HUES6 (cell line): ENCODE measurements at regions not wholly inside any gene's neighbourhood (a gene's known extent, or its start where the extent isn't known, plus 50 kb on each side); places are given as distances from the start of the nearest gene placed in this dataset.

ENCODE experiments used
- H3K27ac ChIP-seq: 2 replicates; pipeline ENCODE4 v1.7.0; 2013; ENCODE audit warnings: low read depth, mild to moderate bottlenecking, low read length, inconsistent platforms
- H3K27me3 ChIP-seq: 2 replicates; pipeline ENCODE4 v1.6.1; 2013; ENCODE audit warnings: low read length; ENCODE audit not compliant: control insufficient read depth, insufficient read depth
- H3K36me3 ChIP-seq: 2 replicates; pipeline ENCODE4 v1.6.1; 2013; ENCODE audit warnings: low read length; ENCODE audit not compliant: control insufficient read depth, insufficient read depth
- H3K4me1 ChIP-seq: 2 replicates; pipeline ENCODE4 v1.6.1; 2013; ENCODE audit warnings: low read length; ENCODE audit not compliant: control insufficient read depth, insufficient read depth
- H3K4me3 ChIP-seq: 2 replicates; pipeline ENCODE4 v1.5.1; 2013; ENCODE audit warnings: low read depth, low read length
- H3K9ac ChIP-seq: one replicate; pipeline ENCODE4 v1.6.1; 2013; ENCODE audit warnings: mild to moderate bottlenecking, low read length
- H3K9me3 ChIP-seq: 2 replicates; pipeline ENCODE4 v1.6.1; 2013; ENCODE audit warnings: low read depth, low read length; ENCODE audit not compliant: control insufficient read depth, insufficient read depth

DNA sequence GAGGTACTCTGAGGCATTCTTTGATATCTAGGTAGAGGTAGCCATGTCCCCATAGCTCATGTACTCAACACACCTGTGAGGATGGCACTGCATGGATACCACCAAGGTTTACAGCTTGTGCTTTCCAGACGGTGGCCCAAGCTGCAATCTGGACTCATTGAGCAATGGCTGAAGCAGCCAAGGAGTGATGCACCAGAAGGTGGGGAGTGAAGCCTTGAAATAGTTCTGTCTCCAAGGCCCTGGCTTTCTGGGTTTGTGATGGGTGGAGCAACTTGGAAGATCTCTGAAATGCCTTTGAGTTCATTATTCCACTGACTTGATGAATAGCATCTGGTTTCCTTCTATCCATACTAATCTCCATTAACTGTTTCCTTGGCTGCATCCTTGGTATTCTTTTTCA is 290.0 kb upstream of the NOVA1 start:
- H3K4me3 ChIP-seq = no peak overlapping the region
- H3K9me3 ChIP-seq = no peaks in the 10 kb centered on the region; the same call in 1 of the 2 replicates
- no peak overlapping the region for H3K27ac ChIP-seq
- no peaks in the 10 kb centered on the region for H3K27me3 ChIP-seq
- H3K9ac ChIP-seq = no peak overlapping the region
- H3K4me1 ChIP-seq = no peaks in the 10 kb centered on the region
- H3K36me3 ChIP-seq = no peaks in the 10 kb centered on the region

DNA sequence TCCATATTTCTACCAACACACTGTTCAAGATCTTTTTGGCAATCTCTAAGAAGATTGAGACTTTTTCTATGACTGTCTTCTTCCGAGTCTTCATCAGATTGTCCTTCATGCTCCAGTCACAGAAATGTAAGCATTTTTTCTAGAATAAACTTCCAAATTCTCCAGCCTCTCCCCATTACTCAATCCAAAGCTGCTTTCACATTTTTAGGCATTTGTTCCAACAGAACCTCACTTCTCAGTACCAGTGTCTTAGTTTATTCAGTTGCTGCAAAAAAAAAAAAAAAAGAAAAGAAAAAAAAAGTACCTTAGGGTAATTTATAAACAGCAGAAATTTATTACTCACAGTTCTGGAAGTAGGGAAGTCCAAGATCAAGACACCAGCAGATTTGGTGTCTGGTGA is 290.8 kb upstream of the NOVA1 start:
- H3K27ac ChIP-seq = no peak overlapping the region
- H3K9ac ChIP-seq = no peak overlapping the region
- H3K27me3 ChIP-seq = no peaks in the 10 kb centered on the region
- H3K9me3 ChIP-seq = no peaks in the 10 kb centered on the region; the same call in 1 of the 2 replicates
- no peaks in the 10 kb centered on the region for H3K4me1 ChIP-seq
- no peak overlapping the region for H3K4me3 ChIP-seq
- no peaks in the 10 kb centered on the region for H3K36me3 ChIP-seq

DNA sequence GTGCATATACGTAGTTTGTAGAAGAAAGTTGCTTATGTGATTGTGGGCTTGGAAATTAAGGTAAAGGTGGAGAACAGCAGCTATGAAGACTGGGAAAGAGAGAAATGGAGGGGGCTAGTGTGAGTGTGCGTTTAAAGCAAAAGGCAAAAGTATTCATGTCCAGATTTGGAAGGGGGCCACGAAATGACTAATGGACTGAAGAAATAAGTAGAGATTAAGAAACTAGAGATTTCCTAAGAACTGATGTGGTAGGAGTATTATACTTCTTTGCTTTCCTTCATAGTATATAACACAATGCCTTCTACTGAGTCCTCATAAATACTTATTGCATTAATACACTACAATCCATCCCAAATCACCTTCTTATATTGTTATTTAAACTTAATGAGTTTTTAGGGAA is 298.6 kb upstream of the NOVA1 start:
- Histone ChIP-seq H3K4me1 (no peaks in the 10 kb centered on the region), H3K27me3 (no peaks in the 10 kb centered on the region), H3K9ac (no peak overlapping the region), H3K27ac (no peak overlapping the region), H3K9me3 (no peaks in the 10 kb centered on the region), H3K4me3 (no peak overlapping the region), H3K36me3 (no peaks in the 10 kb centered on the region)

DNA sequence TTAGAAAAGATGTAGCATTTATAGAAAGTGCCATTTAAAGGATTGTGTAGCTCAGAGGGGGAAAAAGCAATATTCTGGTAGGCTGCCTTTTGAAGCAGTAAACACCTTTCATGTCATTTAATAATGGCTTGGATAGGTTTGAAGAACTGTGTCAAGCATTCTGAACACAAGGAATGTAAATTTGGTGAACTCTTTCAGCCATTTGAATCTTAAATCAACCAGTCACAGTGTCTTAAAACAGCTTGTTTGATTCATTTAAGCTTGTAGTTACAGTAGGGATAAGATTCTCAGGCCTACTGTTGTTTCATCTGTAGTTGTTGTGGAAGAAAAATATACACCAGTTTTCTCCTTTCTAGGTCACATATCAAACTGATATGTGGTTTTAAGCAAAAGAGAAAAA is 299.4 kb upstream of the NOVA1 start:
- no peaks in the 10 kb centered on the region for H3K36me3 ChIP-seq
- no peak overlapping the region for H3K27ac ChIP-seq
- H3K9ac ChIP-seq = no peak overlapping the region
- H3K4me3 ChIP-seq = no peak overlapping the region
- H3K9me3 ChIP-seq = no peaks in the 10 kb centered on the region
- no peaks in the 10 kb centered on the region for H3K4me1 ChIP-seq
- H3K27me3 ChIP-seq = no peaks in the 10 kb centered on the region

DNA sequence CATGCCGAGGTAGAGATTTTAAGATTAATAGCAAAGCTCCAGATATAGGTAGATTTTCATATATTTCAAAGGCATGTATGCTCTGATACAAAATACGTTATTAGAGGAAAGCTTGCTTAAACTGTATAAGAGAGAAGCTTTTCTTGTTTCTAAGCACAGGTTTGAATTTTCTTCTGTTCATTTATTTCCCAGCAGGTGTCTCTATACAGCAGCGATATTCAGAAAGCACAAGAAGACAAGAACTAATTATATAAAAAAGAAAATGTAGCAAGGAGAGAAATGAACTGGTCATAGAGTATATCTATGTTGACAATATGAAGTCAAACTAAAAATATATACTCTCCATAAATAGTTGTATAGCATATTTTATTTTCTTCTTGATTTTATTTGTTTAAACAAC is 307.4 kb upstream of the NOVA1 start:
- no peaks in the 10 kb centered on the region for H3K4me1 ChIP-seq
- no peaks in the 10 kb centered on the region for H3K36me3 ChIP-seq
- H3K9me3 ChIP-seq = no peaks in the 10 kb centered on the region
- no peak overlapping the region for H3K27ac ChIP-seq
- no peak overlapping the region for H3K9ac ChIP-seq
- no peak overlapping the region for H3K4me3 ChIP-seq
- H3K27me3 ChIP-seq = no peaks in the 10 kb centered on the region

DNA sequence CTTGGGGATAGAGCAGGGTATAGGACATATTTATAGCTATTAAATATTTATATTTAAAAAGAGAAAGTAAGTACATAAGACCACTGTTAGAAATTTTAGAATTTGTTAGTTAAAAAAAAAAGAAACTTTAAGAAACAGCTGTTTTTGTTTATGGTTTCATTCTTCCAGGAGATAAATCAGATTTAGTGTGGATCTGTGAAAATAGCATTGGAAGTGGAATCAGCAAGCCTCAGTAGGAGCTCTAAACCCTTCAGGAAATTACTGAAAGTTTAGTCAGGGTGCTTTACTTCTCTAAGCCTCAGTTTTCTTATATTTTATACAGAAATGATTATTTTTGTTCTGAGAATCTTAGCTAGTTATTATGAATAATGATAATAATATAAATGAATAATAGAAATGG is 316.0 kb upstream of the NOVA1 start:
- H3K27ac ChIP-seq = no peak overlapping the region
- no peak overlapping the region for H3K4me3 ChIP-seq
- no peaks in the 10 kb centered on the region for H3K27me3 ChIP-seq
- H3K9ac ChIP-seq = no peak overlapping the region
- H3K4me1 ChIP-seq = no peaks in the 10 kb centered on the region
- H3K36me3 ChIP-seq = no peaks in the 10 kb centered on the region
- H3K9me3 ChIP-seq = peaks cover 4% of the 10 kb centered on the region; the same call in 1 of the 2 replicates

DNA sequence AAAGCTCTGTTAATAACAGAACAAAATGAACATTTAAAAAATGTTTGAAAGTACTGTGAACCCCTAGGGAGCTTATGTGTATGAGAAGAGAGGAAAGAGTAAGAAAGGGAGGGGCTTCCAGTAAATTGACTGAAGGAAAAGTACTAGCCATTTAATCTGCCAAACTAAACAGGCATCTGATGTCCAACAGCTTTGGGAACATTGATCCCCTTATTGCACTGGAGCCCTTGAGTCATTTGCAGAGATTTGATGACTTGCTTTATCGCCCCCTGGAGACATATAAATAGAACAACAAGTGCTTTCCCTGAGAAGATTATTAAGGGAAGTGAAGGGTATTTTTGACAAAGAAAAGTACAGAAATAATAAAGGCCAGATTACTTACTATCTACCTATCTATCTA is 319.3 kb upstream of the NOVA1 start:
- Histone ChIP-seq H3K4me3 (no peak overlapping the region), H3K9ac (no peak overlapping the region), H3K4me1 (no peaks in the 10 kb centered on the region), H3K27me3 (no peaks in the 10 kb centered on the region), H3K36me3 (no peaks in the 10 kb centered on the region), H3K9me3 (peaks cover 4% of the 10 kb centered on the region; the same call in 1 of the 2 replicates), H3K27ac (no peak overlapping the region)

DNA sequence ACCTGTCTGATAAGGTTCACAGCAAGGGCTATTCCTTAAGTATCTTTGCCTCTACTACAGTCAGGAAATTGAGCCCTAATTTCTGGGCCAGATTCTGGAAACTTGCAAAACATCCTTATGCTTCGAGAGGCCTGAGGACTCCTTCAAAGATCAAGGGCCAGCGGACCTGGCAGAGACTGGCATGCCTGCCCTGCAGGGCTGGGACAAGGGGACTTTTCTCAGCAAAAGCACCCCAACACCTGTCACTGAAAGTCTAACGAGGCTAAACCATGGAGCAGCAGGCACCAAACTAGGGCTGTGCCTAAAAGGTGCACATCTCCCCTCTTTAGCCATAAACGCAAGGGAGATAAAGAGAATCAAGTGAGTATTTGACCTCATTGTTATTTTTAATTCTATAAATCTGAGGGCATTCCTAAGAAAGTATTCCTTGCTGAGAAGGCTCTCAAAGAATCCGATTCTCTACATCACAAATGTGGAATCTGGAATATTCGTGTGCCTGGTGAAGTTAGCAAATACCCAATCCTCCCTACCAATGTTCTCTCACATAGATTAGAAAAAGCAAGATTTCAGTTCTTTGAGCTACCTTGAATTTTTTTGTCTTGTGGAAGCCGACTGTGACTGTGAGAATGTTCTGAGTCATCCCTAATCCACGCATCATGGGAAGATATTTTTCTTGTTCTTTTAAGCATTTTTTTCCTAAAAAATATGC is 328.2 kb upstream of the NOVA1 start:
- peak overlapping the region; percentile 58; the same call in 1 of the 2 replicates for H3K27ac ChIP-seq
- H3K4me1 ChIP-seq = peaks cover 26% of the 10 kb centered on the region
- H3K36me3 ChIP-seq = no peaks in the 10 kb centered on the region
- H3K27me3 ChIP-seq = no peaks in the 10 kb centered on the region
- no peak overlapping the region for H3K9ac ChIP-seq
- no peak overlapping the region for H3K4me3 ChIP-seq
- H3K9me3 ChIP-seq = no peaks in the 10 kb centered on the region

DNA sequence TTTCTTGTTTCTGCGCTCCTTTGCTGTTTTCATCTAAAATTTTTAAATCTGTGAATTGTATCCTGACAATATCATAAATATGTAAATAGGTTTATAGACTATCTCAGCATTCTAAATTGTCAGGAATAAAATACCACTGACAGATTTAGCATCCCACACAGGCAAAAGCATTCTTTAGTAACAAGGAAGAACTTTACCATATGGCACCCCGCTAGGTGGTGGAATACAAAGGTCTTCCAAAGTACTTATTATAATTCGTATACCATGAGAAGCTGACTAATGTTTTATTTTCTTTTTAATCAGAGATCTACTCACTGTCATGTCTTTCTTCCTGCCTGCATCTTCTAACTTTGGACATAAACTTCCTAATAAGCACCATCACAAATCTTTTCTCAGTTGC is 328.8 kb upstream of the NOVA1 start:
- peaks cover 26% of the 10 kb centered on the region for H3K4me1 ChIP-seq
- H3K27me3 ChIP-seq = no peaks in the 10 kb centered on the region
- H3K9me3 ChIP-seq = no peaks in the 10 kb centered on the region
- no peak overlapping the region for H3K9ac ChIP-seq
- H3K36me3 ChIP-seq = no peaks in the 10 kb centered on the region
- H3K4me3 ChIP-seq = no peak overlapping the region
- no peak overlapping the region for H3K27ac ChIP-seq

DNA sequence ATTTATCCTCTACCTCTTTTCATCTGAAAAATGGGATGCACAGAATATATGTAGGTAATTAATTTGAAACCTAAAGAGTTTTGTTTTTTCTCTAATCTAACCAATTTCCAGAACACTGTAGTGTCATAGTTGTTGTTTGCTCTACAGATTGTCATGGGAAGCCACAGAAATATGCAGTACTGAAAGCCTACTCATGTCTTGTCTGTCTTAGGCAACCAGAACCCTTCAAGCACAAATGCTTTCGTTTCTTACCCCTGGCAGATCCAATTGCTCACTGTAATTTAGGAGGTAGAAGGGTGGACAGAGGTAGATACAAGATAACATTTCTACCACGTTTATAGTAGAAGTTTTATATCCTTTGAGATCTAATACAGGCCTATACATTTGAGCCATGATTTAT is 330.2 kb upstream of the NOVA1 start:
- Histone ChIP-seq H3K27me3 (no peaks in the 10 kb centered on the region), H3K4me3 (no peak overlapping the region), H3K4me1 (peaks cover 26% of the 10 kb centered on the region), H3K9me3 (no peaks in the 10 kb centered on the region), H3K9ac (no peak overlapping the region), H3K27ac (no peak overlapping the region), H3K36me3 (no peaks in the 10 kb centered on the region)

DNA sequence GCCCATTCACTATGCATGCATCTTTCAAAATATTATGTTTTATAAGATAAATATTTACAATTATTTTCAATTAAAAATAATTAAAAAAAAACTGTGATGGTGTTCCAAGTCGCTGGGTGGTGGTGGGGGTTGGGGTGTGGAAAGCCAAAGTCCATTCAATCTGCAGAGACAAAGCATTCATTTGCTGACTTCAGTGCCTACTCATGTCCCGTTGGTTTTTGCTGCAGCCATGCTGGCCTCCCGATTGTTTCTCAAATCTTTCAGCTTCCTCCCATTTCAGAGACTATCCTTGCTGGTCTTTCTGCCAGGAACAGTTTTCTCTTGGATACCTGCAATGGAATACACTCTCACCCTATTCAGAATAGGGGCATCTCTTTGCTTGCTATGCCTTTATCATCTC is 331.5 kb upstream of the NOVA1 start:
- Histone ChIP-seq H3K9ac (no peak overlapping the region), H3K36me3 (no peaks in the 10 kb centered on the region), H3K9me3 (no peaks in the 10 kb centered on the region), H3K27me3 (no peaks in the 10 kb centered on the region), H3K4me1 (peaks cover 26% of the 10 kb centered on the region), H3K4me3 (no peak overlapping the region), H3K27ac (no peak overlapping the region)
